HG02943 (cell line): ENCODE measurements at regions not wholly inside any gene's neighbourhood (a gene's known extent, or its start where the extent isn't known, plus 50 kb on each side); places are given as distances from the start of the nearest gene placed in this dataset.
A peak's percentile ranks its signal among the peaks of the same experiment; 100 is the strongest.

Experiments used
- ATAC-seq: cut with Tn5 transposase; IDR thresholded peaks from one replicate; pipeline ENCODE4 v1.9.1; 2021; ENCODE audit warnings: mild to moderate bottlenecking, low read depth, moderate library complexity; ENCODE audit not compliant: unreplicated experiment

- no peak for ATAC-seq
These were observed 362.3 kb upstream of the MTPN start for GRCh38 chr7:136339464-136339863.

GRCh38 chr7:136336932-136337331, 359.8 kb upstream of the MTPN start:
- no peak for ATAC-seq

- ATAC-seq = no peak
These were observed 356.5 kb upstream of the MTPN start for GRCh38 chr7:136333636-136334035.

- no peak for ATAC-seq
These were observed 349.0 kb upstream of the MTPN start for GRCh38 chr7:136326045-136326609.

- ATAC-seq = no peak
These were observed 348.4 kb upstream of the MTPN start for GRCh38 chr7:136325578-136325977.

- ATAC-seq = no peak
These were observed 347.9 kb upstream of the MTPN start for GRCh38 chr7:136325027-136325426.

- ATAC-seq = no peak
These were observed 347.0 kb upstream of the MTPN start for GRCh38 chr7:136324073-136324704.

GRCh38 chr7:136312592-136312991, 335.4 kb upstream of the MTPN start:
- ATAC-seq = no peak

GRCh38 chr7:136309407-136309806, 332.2 kb upstream of the MTPN start:
- ATAC-seq = no peak

GRCh38 chr7:136308230-136308629, 331.1 kb upstream of the MTPN start:
- no peak for ATAC-seq

GRCh38 chr7:136303162-136303561, 326.0 kb upstream of the MTPN start:
- ATAC-seq = no peak

- ATAC-seq = no peak
These were observed 324.9 kb upstream of the MTPN start for GRCh38 chr7:136302049-136302448.

GRCh38 chr7:136294977-136295376, 317.8 kb upstream of the MTPN start:
- no peak for ATAC-seq

- peak; percentile 17 for ATAC-seq
These were observed 316.8 kb upstream of the MTPN start for GRCh38 chr7:136293841-136294391.

GRCh38 chr7:136293272-136293671, 316.1 kb upstream of the MTPN start:
- peak; percentile 98 for ATAC-seq

- no peak for ATAC-seq
These were observed 315.2 kb upstream of the MTPN start for GRCh38 chr7:136292365-136292764.

- no peak for ATAC-seq
These were observed 313.2 kb upstream of the MTPN start for GRCh38 chr7:136290351-136290750.

GRCh38 chr7:136278057-136278456, 300.9 kb upstream of the MTPN start:
- ATAC-seq = no peak

- no peak for ATAC-seq
These were observed 298.6 kb upstream of the MTPN start for GRCh38 chr7:136275794-136276193.

- no peak for ATAC-seq
These were observed 297.6 kb upstream of the MTPN start for GRCh38 chr7:136274636-136275345.

GRCh38 chr7:136272934-136273333, 295.8 kb upstream of the MTPN start:
- no peak for ATAC-seq

- ATAC-seq = no peak
These were observed 290.7 kb upstream of the MTPN start for GRCh38 chr7:136267822-136268221.
